HepG2 (cell line): ENCODE measurements at regions not wholly inside any gene's neighbourhood (a gene's known extent, or its start where the extent isn't known, plus 50 kb on each side); places are given as distances from the start of the nearest gene placed in this dataset.

Source experiments
- ATAC-seq: fragments of 200-7000 bp; cut with Tn5 transposase; 3 replicates; pipeline ENCODE4 v1.9.1; 2020; ENCODE audit warnings: mild to moderate bottlenecking, moderate library complexity
- BruUV-seq: library from RNA; stranded (reverse); fragments of 400-500 nt; replicated peaks from 2 replicates; lab custom pipeline; 2021; lab: Mats Ljungman, UMichigan
- CTCF ChIA-PET: fragments of 300-600 bp; formaldehyde crosslinking; extraction: SDS; loops from one replicate; lab custom pipeline; 2021; ENCODE audit warnings: low total read pairs, inconsistent platforms, low intra/inter-chr PET ratio; lab: Yijun Ruan, JAX
- POLR2A ChIA-PET: fragments of 350-600 bp; sonication (Branson Sonifier 250); formaldehyde crosslinking; loops from one replicate; lab custom pipeline; 2020; ENCODE audit warnings: antibody characterized with exemption, inconsistent platforms; lab: Yijun Ruan, JAX
- DNase-seq: peaks from one replicate; pipeline ENCODE4 v3.0.0-alpha.2; 2015; ENCODE audit warnings: low spot score
- FAIRE-seq: peaks from 3 replicates; lab custom pipeline; 2011; peaks lifted over from hg19 to GRCh38; lab: Jason Lieb, UNC
- H2AFZ ChIP-seq: one replicate; pipeline ENCODE4 v1.6.1; 2011; ENCODE audit warnings: low read length, inconsistent platforms
- H3K27ac ChIP-seq: fragments of 300-600 bp; 3 replicates; pipeline ENCODE4 v1.8.0; 2011; ENCODE audit warnings: mixed run types, mild to moderate bottlenecking, mixed read lengths, low read length, inconsistent platforms; ENCODE audit not compliant: insufficient read depth; ENCODE audit errors: extremely low read length
- H3K27me3 ChIP-seq, 2 experiments: fragments of 200-600 bp in 1 of 2; 2 replicates in 1 of 2; 3 replicates in 1 of 2; pipeline versions ENCODE4 v1.6.0 to v1.8.0; 2011; ENCODE audit warnings: low read length in 2 of 2, mild to moderate bottlenecking in 2 of 2, moderate library complexity in 2 of 2, inconsistent platforms in 1 of 2; ENCODE audit not compliant: insufficient read depth in 2 of 2, control insufficient read depth in 1 of 2
- H3K36me3 ChIP-seq, 2 experiments: fragments of 200-600 bp in 1 of 2; replicated peaks in 1 of 2; 2 replicates in 1 of 2; 3 replicates in 1 of 2; pipeline versions ENCODE4 v1.5.1 to v1.8.0; 2011; ENCODE audit warnings: low read length in 2 of 2, inconsistent platforms in 1 of 2; ENCODE audit not compliant: insufficient read depth in 2 of 2, control insufficient read depth in 1 of 2
- H3K4me1 ChIP-seq: 2 replicates; pipeline ENCODE4 v1.5.1; 2012; ENCODE audit warnings: low read length, inconsistent platforms; ENCODE audit not compliant: insufficient read depth
- H3K4me2 ChIP-seq: 2 replicates; pipeline ENCODE4 v1.6.0; 2011; ENCODE audit warnings: low read depth, low read length, inconsistent platforms
- H3K4me3 ChIP-seq, 3 experiments: fragments of 200-600 bp in 1 of 3; sonication (generic), shearing (Covaris generic) in 1 of 3; replicated peaks in 1 of 3; 2 replicates each; pipeline ENCODE4 v1.5.1; 2011 to 2016; ENCODE audit warnings: low read length in 3 of 3, inconsistent platforms in 2 of 3, low read depth in 2 of 3, mild to moderate bottlenecking in 2 of 3, control low read depth in 1 of 3, mixed read lengths in 1 of 3; ENCODE audit not compliant: insufficient read depth in 1 of 3
- H3K79me2 ChIP-seq: one replicate; pipeline ENCODE4 v1.6.1; 2011; ENCODE audit warnings: low read length, inconsistent platforms; ENCODE audit not compliant: insufficient read depth
- H3K9ac ChIP-seq: 2 replicates; pipeline ENCODE4 v1.6.0; 2011; ENCODE audit warnings: mild to moderate bottlenecking, low read depth, low read length, inconsistent platforms; ENCODE audit not compliant: insufficient read depth
- H3K9me3 ChIP-seq: 2 replicates; pipeline ENCODE4 v1.5.1; 2012; ENCODE audit warnings: mild to moderate bottlenecking, low read length
- H4K20me1 ChIP-seq: 2 replicates; pipeline ENCODE4 v1.6.0; 2011; ENCODE audit warnings: inconsistent platforms, mild to moderate bottlenecking, low read length, moderate library complexity; ENCODE audit not compliant: insufficient read depth
- ZNF768 ChIP-seq: sonication (generic); formaldehyde crosslinking; IDR thresholded peaks from 2 replicates; pipeline ENCODE4 v1.4.0; 2020; ENCODE audit warnings: missing genetic modification reagents
- WGBS: methylation state at CpG from one replicate; pipeline ENCODE4 v1.1.6; 2017; ENCODE audit warnings: low lambda C conversion rate; 5-methylcytosine and 5-hydroxymethylcytosine counted together
- in situ Hi-C: cut with HindIII; loops from 2 replicates; pipeline ENCODE4 v1.10.0; 2017; ENCODE audit warnings: low pct_unique_long_range_greater_than_20kb; ENCODE audit not compliant: extremely low pct_ligation_motif_present
- intact Hi-C: fragments of 100-400 bp; cut with micrococcal nuclease; formaldehyde crosslinking; loops from one replicate; pipeline ENCODE4 v1.10.0; 2022; ENCODE audit not compliant: unreplicated experiment
- TF ChIP-seq, protein P1 (sequence below): sonication (generic); formaldehyde crosslinking; IDR thresholded peaks from 2 replicates; pipeline ENCODE4 v1.4.0; 2020; ENCODE audit warnings: low read depth, missing genetic modification reagents

DNA sequence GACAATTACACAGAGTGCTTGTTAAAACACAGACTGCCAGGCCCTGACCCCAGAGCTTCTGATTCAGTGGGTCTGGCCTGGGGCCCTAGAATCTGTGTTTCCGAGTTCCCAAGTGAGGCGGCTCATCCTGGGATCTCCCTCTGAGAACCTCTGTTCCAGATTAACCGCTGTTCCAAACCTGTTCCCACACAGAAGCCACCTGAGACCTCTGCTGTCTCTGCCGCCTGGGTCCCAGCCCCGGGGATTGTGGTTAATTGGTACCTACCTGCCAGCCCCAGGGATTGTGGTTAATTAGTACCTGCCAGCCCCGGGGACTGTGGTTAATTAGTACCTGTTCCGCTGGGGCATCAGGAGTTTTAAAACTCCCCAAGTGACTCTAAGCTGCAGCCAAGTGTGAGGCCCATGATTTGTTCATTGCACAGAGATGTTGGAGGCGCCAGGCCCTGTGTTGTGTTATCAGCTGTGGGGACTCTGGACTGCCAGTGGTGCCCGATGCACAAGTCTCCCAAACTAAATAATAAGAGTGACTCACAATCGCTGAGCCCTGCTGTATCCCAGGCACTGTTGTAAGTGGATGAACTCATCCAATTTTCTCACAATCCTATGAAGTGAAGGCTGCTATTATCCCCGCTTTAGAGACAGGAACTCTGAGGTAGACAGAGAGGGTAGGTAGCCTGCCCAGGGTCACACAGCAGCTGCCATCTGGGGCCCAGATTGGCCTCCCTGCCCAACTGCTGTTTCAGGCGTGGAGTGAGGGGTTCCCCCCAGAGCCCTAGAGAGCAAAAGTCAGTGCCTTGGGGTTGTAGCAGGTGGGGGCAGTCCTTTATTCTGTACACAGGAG is 219.7 kb downstream of the IRF8 start:
- in situ Hi-C loops = no loop called here
- Histone ChIP-seq H3K4me1 (no peaks in the 10 kb centered on the region; the same call in 1 of the 2 replicates), H3K9ac (no peak overlapping the region), H3K27ac (no peak overlapping the region), H3K27me3 (peaks cover 0 to 4% of the 10 kb centered on the region in 2 experiments; a peak in 1 of 5 replicates), H4K20me1 (no peaks in the 10 kb centered on the region), H3K36me3 (no peaks in the 10 kb centered on the region), H2AFZ (no peak overlapping the region), H3K79me2 (no peaks in the 10 kb centered on the region), H3K4me3 (no peak overlapping the region), H3K4me2 (no peak overlapping the region), H3K9me3 (no peaks in the 10 kb centered on the region)
- DNase-seq = no peak
- no peak for FAIRE-seq
- intact Hi-C loops = no loop called here
- 23% methylated on average over 8 of the region's 12 CpGs for WGBS
- ATAC-seq = peak; percentile 39; the same call in 1 of the 3 replicates
- CTCF ChIA-PET = no interaction called here
- BruUV-seq = no TSS peak
- TF ChIP-seq, protein P1, sequence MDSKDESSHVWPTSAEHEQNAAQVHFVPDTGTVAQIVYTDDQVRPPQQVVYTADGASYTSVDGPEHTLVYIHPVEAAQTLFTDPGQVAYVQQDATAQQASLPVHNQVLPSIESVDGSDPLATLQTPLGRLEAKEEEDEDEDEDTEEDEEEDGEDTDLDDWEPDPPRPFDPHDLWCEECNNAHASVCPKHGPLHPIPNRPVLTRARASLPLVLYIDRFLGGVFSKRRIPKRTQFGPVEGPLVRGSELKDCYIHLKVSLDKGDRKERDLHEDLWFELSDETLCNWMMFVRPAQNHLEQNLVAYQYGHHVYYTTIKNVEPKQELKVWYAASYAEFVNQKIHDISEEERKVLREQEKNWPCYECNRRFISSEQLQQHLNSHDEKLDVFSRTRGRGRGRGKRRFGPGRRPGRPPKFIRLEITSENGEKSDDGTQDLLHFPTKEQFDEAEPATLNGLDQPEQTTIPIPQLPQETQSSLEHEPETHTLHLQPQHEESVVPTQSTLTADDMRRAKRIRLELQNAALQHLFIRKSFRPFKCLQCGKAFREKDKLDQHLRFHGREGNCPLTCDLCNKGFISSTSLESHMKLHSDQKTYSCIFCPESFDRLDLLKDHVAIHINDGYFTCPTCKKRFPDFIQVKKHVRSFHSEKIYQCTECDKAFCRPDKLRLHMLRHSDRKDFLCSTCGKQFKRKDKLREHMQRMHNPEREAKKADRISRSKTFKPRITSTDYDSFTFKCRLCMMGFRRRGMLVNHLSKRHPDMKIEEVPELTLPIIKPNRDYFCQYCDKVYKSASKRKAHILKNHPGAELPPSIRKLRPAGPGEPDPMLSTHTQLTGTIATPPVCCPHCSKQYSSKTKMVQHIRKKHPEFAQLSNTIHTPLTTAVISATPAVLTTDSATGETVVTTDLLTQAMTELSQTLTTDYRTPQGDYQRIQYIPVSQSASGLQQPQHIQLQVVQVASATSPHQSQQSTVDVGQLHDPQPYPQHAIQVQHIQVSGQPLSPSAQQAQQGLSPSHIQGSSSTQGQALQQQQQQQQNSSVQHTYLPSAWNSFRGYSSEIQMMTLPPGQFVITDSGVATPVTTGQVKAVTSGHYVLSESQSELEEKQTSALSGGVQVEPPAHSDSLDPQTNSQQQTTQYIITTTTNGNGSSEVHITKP = no peak
- peak; percentile 90 for TF ChIP-seq ZNF768 (CRISPR knock-in tag)
- POLR2A ChIA-PET = no interaction called here
